NT2/D1 (cell line): ENCODE measurements at regions not wholly inside any gene's neighbourhood (a gene's known extent, or its start where the extent isn't known, plus 50 kb on each side); places are given as distances from the start of the nearest gene placed in this dataset.

Experiments
- SUZ12 ChIP-seq: IDR thresholded peaks from 2 replicates; pipeline ENCODE4 v1.6.1; 2011; ENCODE audit not compliant: insufficient read length, insufficient read depth; ENCODE audit errors: extremely low read depth
- YY1 ChIP-seq: IDR thresholded peaks from 2 replicates; pipeline ENCODE4 v1.6.1; 2011; ENCODE audit not compliant: insufficient read length, insufficient read depth
- ZNF274 ChIP-seq: IDR thresholded peaks from 2 replicates; pipeline ENCODE4 v1.6.1; 2011; ENCODE audit warnings: mild to moderate bottlenecking, low read depth, low read length

DNA sequence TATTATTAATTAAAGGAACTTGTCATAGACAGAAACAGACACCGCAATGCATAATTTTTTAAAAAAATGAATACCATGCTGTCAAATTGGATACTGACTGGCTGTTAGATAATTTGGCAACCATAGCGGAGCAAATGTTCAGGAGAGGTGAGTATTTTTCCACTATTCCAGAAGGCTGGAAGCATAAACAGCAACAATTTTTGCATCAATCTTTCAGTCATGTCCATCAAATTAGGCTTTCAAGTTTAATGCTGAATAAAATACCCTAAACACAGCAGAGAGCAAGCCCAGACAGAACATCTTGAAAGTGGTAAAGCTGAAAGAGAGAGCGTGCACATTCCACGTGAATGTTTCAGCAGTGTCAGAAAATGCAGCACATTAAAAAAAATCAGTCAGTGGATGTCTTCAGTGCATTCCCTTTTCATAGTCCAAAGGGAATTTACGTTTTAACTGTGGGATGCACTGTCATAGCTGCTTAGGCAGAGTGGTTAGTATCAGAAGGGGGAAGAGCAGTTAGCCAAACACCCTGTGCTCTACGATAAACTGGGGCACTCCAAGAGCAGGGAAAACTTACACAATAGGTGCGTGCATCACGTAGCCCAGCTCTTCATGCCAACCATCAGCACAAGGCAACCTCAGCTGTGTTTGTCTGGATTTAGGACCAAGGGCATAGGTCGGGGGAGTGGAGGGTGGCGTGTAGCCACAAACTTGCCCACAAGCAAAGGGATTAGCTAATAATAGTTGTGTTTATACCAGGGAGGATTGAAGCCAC, 116.2 kb upstream of the STMND1 start:
- TF ChIP-seq ZNF274 = no peak
- TF ChIP-seq YY1 = no peak
- TF ChIP-seq SUZ12 = no peak
